SK-N-SH (cell line): ENCODE measurements at regions not wholly inside any gene's neighbourhood (a gene's known extent, or its start where the extent isn't known, plus 50 kb on each side); places are given as distances from the start of the nearest gene placed in this dataset.

Source experiments
- CTCF ChIA-PET: fragments of 300-600, 350-600 bp; formaldehyde crosslinking; extraction: SDS; loops from one replicate; lab custom pipeline; 2021; lab: Yijun Ruan, JAX
- POLR2A ChIA-PET: fragments of 350-600 bp; sonication (Branson Sonifier 250); formaldehyde crosslinking; extraction: SDS; loops from one replicate; lab custom pipeline; 2020; ENCODE audit warnings: antibody characterized with exemption, inconsistent platforms; lab: Yijun Ruan, JAX
- DNase-seq: peaks from one replicate; pipeline ENCODE4 v3.0.0; 2012
- H2AFZ ChIP-seq: fragments of 200-600 bp; sonication (generic); 2 replicates; pipeline ENCODE4 v1.8.1; 2016; ENCODE audit warnings: antibody characterized with exemption, mild to moderate bottlenecking, low read depth
- H3F3A ChIP-seq: fragments of 200-600 bp; sonication (generic); replicated peaks from 2 replicates; pipeline ENCODE3; 2016; ENCODE audit warnings: antibody characterized with exemption, mild to moderate bottlenecking; ENCODE audit not compliant: insufficient read depth
- H3K27ac ChIP-seq, 2 experiments: fragments of 200-500 bp in 1 of 2; fragments of 200-600 bp in 1 of 2; sonication (Bioruptor generic) in 1 of 2; sonication (generic), shearing (Covaris generic) in 1 of 2; 2 replicates each; pipeline versions ENCODE4 v1.5.1 to v1.6.1; 2014 to 2016; ENCODE audit warnings: low read depth in 2 of 2, inconsistent platforms in 1 of 2, low read length in 1 of 2, mild to moderate bottlenecking in 1 of 2, mixed read lengths in 1 of 2
- H3K27me3 ChIP-seq: fragments of 200-600 bp; sonication (generic), shearing (Covaris generic); 2 replicates; pipeline ENCODE4 v1.6.1; 2016; ENCODE audit warnings: mixed run types; ENCODE audit not compliant: insufficient read depth
- H3K36me3 ChIP-seq, 2 experiments: fragments of 200-500 bp in 1 of 2; fragments of 200-600 bp in 1 of 2; sonication (Bioruptor generic) in 1 of 2; sonication (generic) in 1 of 2; replicated peaks in 1 of 2; 2 replicates each; pipeline versions ENCODE3 to v1.5.1; 2014 to 2016; ENCODE audit warnings: low read length in 1 of 2, mild to moderate bottlenecking in 1 of 2; ENCODE audit not compliant: insufficient read depth in 2 of 2, control insufficient read depth in 1 of 2
- H3K4me1 ChIP-seq, 2 experiments: fragments of 200-500 bp in 1 of 2; fragments of 200-600 bp in 1 of 2; sonication (Bioruptor generic) in 1 of 2; sonication (generic), shearing (Covaris generic) in 1 of 2; 2 replicates each; pipeline versions ENCODE4 v1.5.1 to v1.6.1; 2014 to 2016; ENCODE audit warnings: low read depth in 1 of 2, low read length in 1 of 2, mixed run types in 1 of 2; ENCODE audit not compliant: insufficient read depth in 2 of 2, control insufficient read depth in 1 of 2
- H3K4me2 ChIP-seq: fragments of 200-600 bp; sonication (generic), shearing (Covaris generic); 2 replicates; pipeline ENCODE4 v1.6.1; 2017; ENCODE audit warnings: mixed run types
- H3K4me3 ChIP-seq, 2 experiments: fragments of 200-500 bp in 1 of 2; fragments of 200-600 bp in 1 of 2; sonication (Bioruptor generic) in 1 of 2; sonication (generic), shearing (Covaris generic) in 1 of 2; 2 replicates each; pipeline versions ENCODE4 v1.5.1 to v1.8.1; 2014 to 2016; ENCODE audit warnings: low read depth in 2 of 2, inconsistent platforms in 1 of 2, low read length in 1 of 2, mild to moderate bottlenecking in 1 of 2, mixed read lengths in 1 of 2, moderate library complexity in 1 of 2
- H3K79me2 ChIP-seq: fragments of 200-600 bp; sonication (generic); 2 replicates; pipeline ENCODE4 v1.8.1; 2017; ENCODE audit warnings: mild to moderate bottlenecking; ENCODE audit not compliant: insufficient read depth
- H3K9ac ChIP-seq: fragments of 200-600 bp; sonication (generic); 2 replicates; pipeline ENCODE4 v1.6.1; 2017; ENCODE audit warnings: mixed run types
- H3K9me2 ChIP-seq: fragments of 200-600 bp; sonication (generic); 2 replicates; pipeline ENCODE4 v1.6.1; 2017; ENCODE audit warnings: mixed run types
- H3K9me3 ChIP-seq: fragments of 200-600 bp; sonication (generic); 2 replicates; pipeline ENCODE4 v1.6.1; 2017; ENCODE audit warnings: mixed run types, mild to moderate bottlenecking, moderate library complexity
- H4K20me1 ChIP-seq: fragments of 200-600 bp; sonication (generic); 2 replicates; pipeline ENCODE4 v1.6.1; 2017; ENCODE audit warnings: mild to moderate bottlenecking, mixed run types; ENCODE audit not compliant: insufficient read depth
- CHD2 ChIP-seq: fragments of 150-350 bp; IDR thresholded peaks from 2 replicates; pipeline ENCODE4 v1.6.1; 2018; ENCODE audit warnings: low read length; ENCODE audit not compliant: partially characterized antibody
- ELF1 ChIP-seq: IDR thresholded peaks from 2 replicates; pipeline ENCODE4 v1.4.0; 2012
- EP300 ChIP-seq, 2 experiments: IDR thresholded peaks; 2 replicates each; pipeline versions ENCODE4 v1.4.0 to v1.6.1; 2012; ENCODE audit warnings: borderline replicate concordance in 1 of 2, low read depth in 1 of 2, low read length in 1 of 2
- EZH2phosphoT487 ChIP-seq: fragments of 200-600 bp; sonication (generic); IDR thresholded peaks from 2 replicates; pipeline ENCODE4 v1.6.1; 2017; ENCODE audit warnings: low read depth, mixed run types, mild to moderate bottlenecking, antibody characterized with exemption, moderate library complexity, borderline replicate concordance
- FOSL2 ChIP-seq: IDR thresholded peaks from 2 replicates; pipeline ENCODE4 v1.4.0; 2012; ENCODE audit warnings: low read depth, mild to moderate bottlenecking, moderate library complexity, borderline replicate concordance
- FOXM1 ChIP-seq: IDR thresholded peaks from 2 replicates; pipeline ENCODE4 v1.4.0; 2012; ENCODE audit warnings: low read depth, mild to moderate bottlenecking
- GATA2 ChIP-seq: sonication (generic); formaldehyde crosslinking; IDR thresholded peaks from 2 replicates; pipeline ENCODE4 v1.5.0; 2020; ENCODE audit warnings: mild to moderate bottlenecking, missing genetic modification reagents
- RXRA ChIP-seq: IDR thresholded peaks from 2 replicates; pipeline ENCODE4 v1.4.0; 2012; ENCODE audit warnings: low read depth, mild to moderate bottlenecking, borderline replicate concordance
- SIN3A ChIP-seq: IDR thresholded peaks from 2 replicates; pipeline ENCODE4 v1.6.1; 2012; ENCODE audit warnings: low read depth, mild to moderate bottlenecking, low read length, moderate library complexity, borderline replicate concordance
- SMC3 ChIP-seq: IDR thresholded peaks from 2 replicates; pipeline ENCODE4 v1.6.1; 2012; ENCODE audit warnings: low read depth, low read length, improper control_type of control experiment
- TCF12 ChIP-seq: IDR thresholded peaks from 2 replicates; pipeline ENCODE4 v1.4.0; 2012
- WGBS: methylation state at CpG from one replicate; pipeline ENCODE4 v1.1.6; 2017; ENCODE audit warnings: low lambda C conversion rate; 5-methylcytosine and 5-hydroxymethylcytosine counted together
- TF ChIP-seq, protein P1 (sequence below): IDR thresholded peaks from 2 replicates; pipeline ENCODE4 v1.4.0; 2012; ENCODE audit warnings: low read depth, borderline replicate concordance
- TF ChIP-seq, protein P2 (sequence below): IDR thresholded peaks from 2 replicates; pipeline ENCODE4 v1.4.0; 2012; ENCODE audit warnings: low read depth, borderline replicate concordance
- TF ChIP-seq, protein P3 (sequence below): fragments of 150-350 bp; IDR thresholded peaks from 2 replicates; pipeline ENCODE4 v1.6.1; 2017; ENCODE audit warnings: antibody characterized with exemption, low read length, low read depth, borderline replicate concordance
- TF ChIP-seq, protein P4 (sequence below): IDR thresholded peaks from 2 replicates; pipeline ENCODE4 v1.6.1; 2012; ENCODE audit warnings: mild to moderate bottlenecking, low read depth, low read length, moderate library complexity
- TF ChIP-seq, protein P5 (sequence below): IDR thresholded peaks from 2 replicates; pipeline ENCODE4; 2012
- TF ChIP-seq, protein P6 (sequence below): IDR thresholded peaks from 2 replicates; pipeline ENCODE4 v1.4.0; 2012; ENCODE audit warnings: low read depth

DNA sequence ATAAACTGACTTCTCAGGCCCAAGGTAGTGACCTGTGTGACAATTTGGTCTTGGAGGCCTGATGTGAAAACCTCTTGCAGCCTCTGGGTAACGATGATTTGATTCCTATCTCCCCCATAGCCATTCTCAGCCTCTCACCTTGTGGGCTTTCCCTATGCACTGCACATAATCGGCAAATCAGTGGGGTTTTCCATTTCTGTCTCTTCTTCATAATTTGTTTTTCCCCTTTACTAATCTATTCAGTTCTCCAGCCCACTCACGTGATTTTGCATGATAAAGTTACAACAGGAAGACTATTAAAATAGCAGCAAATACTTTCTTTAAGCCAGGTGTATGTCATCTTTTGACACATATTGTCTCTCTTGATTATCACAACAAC, 893.7 kb downstream of the TFAP2A start:
- peak overlapping the region; percentile 72 to 87; a peak in 3 of 4 replicates for H3K27ac ChIP-seq
- H3K9me3 ChIP-seq, result no peaks in the 10 kb centered on the region
- no peaks in the 10 kb centered on the region for H3K36me3 ChIP-seq
- H3K4me2 ChIP-seq, result peak overlapping the region; percentile 60
- 14% methylated on average over 3 of the region's 3 CpGs for WGBS
- TF ChIP-seq, protein P1, sequence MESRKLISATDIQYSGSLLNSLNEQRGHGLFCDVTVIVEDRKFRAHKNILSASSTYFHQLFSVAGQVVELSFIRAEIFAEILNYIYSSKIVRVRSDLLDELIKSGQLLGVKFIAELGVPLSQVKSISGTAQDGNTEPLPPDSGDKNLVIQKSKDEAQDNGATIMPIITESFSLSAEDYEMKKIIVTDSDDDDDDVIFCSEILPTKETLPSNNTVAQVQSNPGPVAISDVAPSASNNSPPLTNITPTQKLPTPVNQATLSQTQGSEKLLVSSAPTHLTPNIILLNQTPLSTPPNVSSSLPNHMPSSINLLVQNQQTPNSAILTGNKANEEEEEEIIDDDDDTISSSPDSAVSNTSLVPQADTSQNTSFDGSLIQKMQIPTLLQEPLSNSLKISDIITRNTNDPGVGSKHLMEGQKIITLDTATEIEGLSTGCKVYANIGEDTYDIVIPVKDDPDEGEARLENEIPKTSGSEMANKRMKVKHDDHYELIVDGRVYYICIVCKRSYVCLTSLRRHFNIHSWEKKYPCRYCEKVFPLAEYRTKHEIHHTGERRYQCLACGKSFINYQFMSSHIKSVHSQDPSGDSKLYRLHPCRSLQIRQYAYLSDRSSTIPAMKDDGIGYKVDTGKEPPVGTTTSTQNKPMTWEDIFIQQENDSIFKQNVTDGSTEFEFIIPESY, result no peak
- no peak for TF ChIP-seq RXRA
- TF ChIP-seq, protein P2, sequence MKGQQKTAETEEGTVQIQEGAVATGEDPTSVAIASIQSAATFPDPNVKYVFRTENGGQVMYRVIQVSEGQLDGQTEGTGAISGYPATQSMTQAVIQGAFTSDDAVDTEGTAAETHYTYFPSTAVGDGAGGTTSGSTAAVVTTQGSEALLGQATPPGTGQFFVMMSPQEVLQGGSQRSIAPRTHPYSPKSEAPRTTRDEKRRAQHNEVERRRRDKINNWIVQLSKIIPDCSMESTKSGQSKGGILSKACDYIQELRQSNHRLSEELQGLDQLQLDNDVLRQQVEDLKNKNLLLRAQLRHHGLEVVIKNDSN, result no peak
- no peak for TF ChIP-seq TCF12
- TF ChIP-seq ELF1, result no peak
- TF ChIP-seq, protein P3, sequence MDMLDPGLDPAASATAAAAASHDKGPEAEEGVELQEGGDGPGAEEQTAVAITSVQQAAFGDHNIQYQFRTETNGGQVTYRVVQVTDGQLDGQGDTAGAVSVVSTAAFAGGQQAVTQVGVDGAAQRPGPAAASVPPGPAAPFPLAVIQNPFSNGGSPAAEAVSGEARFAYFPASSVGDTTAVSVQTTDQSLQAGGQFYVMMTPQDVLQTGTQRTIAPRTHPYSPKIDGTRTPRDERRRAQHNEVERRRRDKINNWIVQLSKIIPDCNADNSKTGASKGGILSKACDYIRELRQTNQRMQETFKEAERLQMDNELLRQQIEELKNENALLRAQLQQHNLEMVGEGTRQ, result no peak
- no peak for TF ChIP-seq SMC3
- TF ChIP-seq EZH2phosphoT487, result no peak
- no peaks in the 10 kb centered on the region for H3K9me2 ChIP-seq
- no peak overlapping the region for H3K4me3 ChIP-seq
- ChIA-PET CTCF (interaction anchor here (0.9 kb wide), 1 partner anchor 11 kb away, joined by 3 read pairs; no protein-coding TSS in a partner anchor), POLR2A (no interaction called here)
- peak overlapping the region; percentile 35; the same call in 1 of the 2 replicates for H2AFZ ChIP-seq
- peaks cover 0 to 24% of the 10 kb centered on the region in 2 experiments; a peak in 1 of 4 replicates for H3K4me1 ChIP-seq
- H3K9ac ChIP-seq, result peak overlapping the region; percentile 38; the same call in 1 of the 2 replicates
- H3K79me2 ChIP-seq, result no peaks in the 10 kb centered on the region
- no peaks in the 10 kb centered on the region for H3K27me3 ChIP-seq
- H3F3A ChIP-seq, result peaks cover 31% of the 10 kb centered on the region
- no peak for DNase-seq
- H4K20me1 ChIP-seq, result no peaks in the 10 kb centered on the region

DNA sequence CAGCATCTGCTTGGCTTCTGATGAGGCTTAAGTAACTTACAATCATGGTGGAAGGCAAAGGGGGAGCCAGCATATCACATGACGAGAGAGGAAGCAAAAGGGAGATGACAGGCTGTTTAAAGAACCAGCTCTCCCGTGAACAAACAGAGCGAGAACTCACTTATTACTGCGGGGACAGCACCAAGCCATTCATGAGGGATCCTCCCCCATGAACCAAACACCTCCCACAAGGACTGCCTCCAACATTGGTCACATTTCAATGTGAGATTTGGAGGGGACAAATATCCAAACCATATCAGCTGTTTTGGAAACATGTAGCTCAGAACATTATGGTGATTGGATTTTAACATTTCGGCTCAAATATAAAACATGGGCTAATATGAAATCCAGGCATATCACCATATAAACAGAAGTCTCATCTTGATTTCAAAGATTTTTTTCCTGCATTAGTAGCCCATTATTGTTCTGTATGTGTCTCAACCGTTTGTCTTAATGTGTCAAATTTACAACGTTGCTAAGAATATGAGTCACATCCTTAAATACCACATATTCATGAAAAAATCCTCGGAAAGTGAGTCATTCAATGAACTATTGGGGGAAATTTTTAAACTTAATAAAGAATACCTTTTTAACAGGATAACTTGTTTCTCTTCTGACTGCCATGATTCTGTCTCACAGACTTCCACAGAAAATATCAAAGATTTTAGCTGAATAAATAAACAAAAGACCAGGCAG, 894.3 kb downstream of the TFAP2A start:
- H3K9ac ChIP-seq, result peak overlapping the region; percentile 38; the same call in 1 of the 2 replicates
- no peaks in the 10 kb centered on the region for H4K20me1 ChIP-seq
- ChIA-PET POLR2A (no interaction called here), CTCF (no interaction called here)
- H3K4me2 ChIP-seq, result peak overlapping the region; percentile 60
- H3K27me3 ChIP-seq, result no peaks in the 10 kb centered on the region
- no peak for DNase-seq
- peaks cover 33% of the 10 kb centered on the region for H3F3A ChIP-seq
- peak overlapping the region; percentile 9 to 49; a peak in 3 of 4 replicates for H3K4me3 ChIP-seq
- H3K79me2 ChIP-seq, result no peaks in the 10 kb centered on the region
- peak overlapping the region; percentile 37 for H2AFZ ChIP-seq
- WGBS, result 11% methylated on average over 8 of the region's 8 CpGs
- H3K27ac ChIP-seq, result peak overlapping the region; percentile 72 to 87; a peak in 3 of 4 replicates
- H3K9me2 ChIP-seq, result no peaks in the 10 kb centered on the region
- H3K9me3 ChIP-seq, result no peaks in the 10 kb centered on the region
- H3K4me1 ChIP-seq, result peaks cover 0 to 30% of the 10 kb centered on the region in 2 experiments; a peak in 1 of 4 replicates
- no peaks in the 10 kb centered on the region for H3K36me3 ChIP-seq
- TF ChIP-seq EP300 (IDR thresholded peaks at IDR 0.05; ENCODE audit: borderline replicate concordance in 1 of 2, low read depth in 1 of 2, low read length in 1 of 2) (peak; percentile 49 to 92; a peak in 3 of 4 replicates), CHD2 (no peak), GATA2 (CRISPR knock-in tag) (no peak), TCF12 (peak; percentile 87), SIN3A (no peak), RXRA (peak; percentile 73; the same call in 1 of the 2 replicates), FOXM1 (peak; percentile 84), FOSL2 (peak; percentile 98)
- TF ChIP-seq, protein P4, sequence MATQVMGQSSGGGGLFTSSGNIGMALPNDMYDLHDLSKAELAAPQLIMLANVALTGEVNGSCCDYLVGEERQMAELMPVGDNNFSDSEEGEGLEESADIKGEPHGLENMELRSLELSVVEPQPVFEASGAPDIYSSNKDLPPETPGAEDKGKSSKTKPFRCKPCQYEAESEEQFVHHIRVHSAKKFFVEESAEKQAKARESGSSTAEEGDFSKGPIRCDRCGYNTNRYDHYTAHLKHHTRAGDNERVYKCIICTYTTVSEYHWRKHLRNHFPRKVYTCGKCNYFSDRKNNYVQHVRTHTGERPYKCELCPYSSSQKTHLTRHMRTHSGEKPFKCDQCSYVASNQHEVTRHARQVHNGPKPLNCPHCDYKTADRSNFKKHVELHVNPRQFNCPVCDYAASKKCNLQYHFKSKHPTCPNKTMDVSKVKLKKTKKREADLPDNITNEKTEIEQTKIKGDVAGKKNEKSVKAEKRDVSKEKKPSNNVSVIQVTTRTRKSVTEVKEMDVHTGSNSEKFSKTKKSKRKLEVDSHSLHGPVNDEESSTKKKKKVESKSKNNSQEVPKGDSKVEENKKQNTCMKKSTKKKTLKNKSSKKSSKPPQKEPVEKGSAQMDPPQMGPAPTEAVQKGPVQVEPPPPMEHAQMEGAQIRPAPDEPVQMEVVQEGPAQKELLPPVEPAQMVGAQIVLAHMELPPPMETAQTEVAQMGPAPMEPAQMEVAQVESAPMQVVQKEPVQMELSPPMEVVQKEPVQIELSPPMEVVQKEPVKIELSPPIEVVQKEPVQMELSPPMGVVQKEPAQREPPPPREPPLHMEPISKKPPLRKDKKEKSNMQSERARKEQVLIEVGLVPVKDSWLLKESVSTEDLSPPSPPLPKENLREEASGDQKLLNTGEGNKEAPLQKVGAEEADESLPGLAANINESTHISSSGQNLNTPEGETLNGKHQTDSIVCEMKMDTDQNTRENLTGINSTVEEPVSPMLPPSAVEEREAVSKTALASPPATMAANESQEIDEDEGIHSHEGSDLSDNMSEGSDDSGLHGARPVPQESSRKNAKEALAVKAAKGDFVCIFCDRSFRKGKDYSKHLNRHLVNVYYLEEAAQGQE, result no peak
- TF ChIP-seq, protein P5, sequence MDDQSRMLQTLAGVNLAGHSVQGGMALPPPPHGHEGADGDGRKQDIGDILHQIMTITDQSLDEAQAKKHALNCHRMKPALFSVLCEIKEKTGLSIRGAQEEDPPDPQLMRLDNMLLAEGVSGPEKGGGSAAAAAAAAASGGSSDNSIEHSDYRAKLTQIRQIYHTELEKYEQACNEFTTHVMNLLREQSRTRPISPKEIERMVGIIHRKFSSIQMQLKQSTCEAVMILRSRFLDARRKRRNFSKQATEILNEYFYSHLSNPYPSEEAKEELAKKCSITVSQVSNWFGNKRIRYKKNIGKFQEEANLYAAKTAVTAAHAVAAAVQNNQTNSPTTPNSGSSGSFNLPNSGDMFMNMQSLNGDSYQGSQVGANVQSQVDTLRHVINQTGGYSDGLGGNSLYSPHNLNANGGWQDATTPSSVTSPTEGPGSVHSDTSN, result peak; percentile 96
- TF ChIP-seq, protein P6, sequence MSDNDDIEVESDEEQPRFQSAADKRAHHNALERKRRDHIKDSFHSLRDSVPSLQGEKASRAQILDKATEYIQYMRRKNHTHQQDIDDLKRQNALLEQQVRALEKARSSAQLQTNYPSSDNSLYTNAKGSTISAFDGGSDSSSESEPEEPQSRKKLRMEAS, result 0 out of 2 replicates have a peak, but pooled peaks have one; percentile 21
